Mesenchymal stem cell (in vitro differentiated cells and primary cell): ENCODE measurements at regions not wholly inside any gene's neighbourhood (a gene's known extent, or its start where the extent isn't known, plus 50 kb on each side); places are given as distances from the start of the nearest gene placed in this dataset.

Source experiments
- DNase-seq: peaks from one replicate; pipeline ENCODE4 v3.0.0-alpha.2; 2013
- H2AFZ ChIP-seq: one replicate; pipeline ENCODE4 v1.6.1; 2013; ENCODE audit warnings: low read depth, mild to moderate bottlenecking, control low read depth, inconsistent platforms, low read length, moderate library complexity
- H2AK5ac ChIP-seq: 2 replicates; pipeline ENCODE4 v1.6.1; 2013; ENCODE audit warnings: low read length, moderate library complexity, mild to moderate bottlenecking, inconsistent platforms; ENCODE audit not compliant: severe bottlenecking
- H2BK120ac ChIP-seq: one replicate; pipeline ENCODE4 v1.6.1; 2013; ENCODE audit warnings: low read depth, mild to moderate bottlenecking, inconsistent platforms, low read length, moderate library complexity
- H2BK12ac ChIP-seq, 2 experiments: one replicate each; pipeline ENCODE4 v1.6.1; 2013; ENCODE audit warnings: inconsistent platforms in 2 of 2, low read length in 2 of 2, mild to moderate bottlenecking in 2 of 2, moderate library complexity in 2 of 2, control low read depth in 1 of 2
- H2BK15ac ChIP-seq: one replicate; pipeline ENCODE4 v1.6.1; 2013; ENCODE audit warnings: mild to moderate bottlenecking, low read depth, inconsistent platforms; ENCODE audit not compliant: poor library complexity, severe bottlenecking
- H2BK5ac ChIP-seq: 2 replicates; pipeline ENCODE4 v1.6.1; 2013; ENCODE audit warnings: low read depth, mild to moderate bottlenecking, low read length, control low read depth, inconsistent platforms; ENCODE audit not compliant: poor library complexity, severe bottlenecking
- H3K14ac ChIP-seq, 2 experiments: one replicate each; pipeline ENCODE4 v1.6.1; 2013; ENCODE audit warnings: inconsistent platforms in 2 of 2, low read length in 2 of 2, control low read depth in 1 of 2, mild to moderate bottlenecking in 1 of 2, moderate library complexity in 1 of 2
- H3K18ac ChIP-seq, 2 experiments: one replicate each; pipeline ENCODE4 v1.6.1; 2013; ENCODE audit warnings: inconsistent platforms in 2 of 2, low read length in 2 of 2, control low read depth in 1 of 2, low read depth in 1 of 2, mild to moderate bottlenecking in 1 of 2
- H3K23ac ChIP-seq, 2 experiments: one replicate each; pipeline ENCODE4 v1.6.1; 2013; ENCODE audit warnings: inconsistent platforms in 2 of 2, low read length in 2 of 2, mild to moderate bottlenecking in 2 of 2, moderate library complexity in 2 of 2, control low read depth in 1 of 2
- H3K27ac ChIP-seq: 2 replicates; pipeline ENCODE4 v1.5.1; 2013; ENCODE audit warnings: mild to moderate bottlenecking, moderate library complexity, low read length, control low read depth, inconsistent platforms; ENCODE audit not compliant: poor library complexity, severe bottlenecking
- H3K27me3 ChIP-seq, 2 experiments: 2 replicates each; pipeline versions ENCODE4 v1.6.1 to v1.7.0; 2013; ENCODE audit warnings: low read length in 2 of 2, mild to moderate bottlenecking in 2 of 2, moderate library complexity in 2 of 2, control low read depth in 1 of 2, inconsistent platforms in 1 of 2; ENCODE audit not compliant: control insufficient read depth in 1 of 2, insufficient read depth in 1 of 2
- H3K36me3 ChIP-seq, 2 experiments: 2 replicates each; pipeline versions ENCODE4 v1.6.1 to v1.7.0; 2013; ENCODE audit warnings: low read length in 2 of 2, control low read depth in 1 of 2, inconsistent platforms in 1 of 2, low read depth in 1 of 2, mild to moderate bottlenecking in 1 of 2; ENCODE audit not compliant: insufficient read depth in 2 of 2, control insufficient read depth in 1 of 2
- H3K4ac ChIP-seq, 2 experiments: one replicate each; pipeline ENCODE4 v1.6.1; 2013; ENCODE audit warnings: inconsistent platforms in 2 of 2, low read length in 2 of 2, mild to moderate bottlenecking in 2 of 2, moderate library complexity in 2 of 2, control low read depth in 1 of 2, low read depth in 1 of 2
- H3K4me1 ChIP-seq: 2 replicates; pipeline ENCODE4 v1.6.1; 2013; ENCODE audit warnings: low read depth, low read length, control low read depth; ENCODE audit not compliant: control insufficient read depth, insufficient read depth
- H3K4me2 ChIP-seq: 2 replicates; pipeline ENCODE4 v1.6.1; 2013; ENCODE audit warnings: low read length, mild to moderate bottlenecking, inconsistent platforms; ENCODE audit not compliant: poor library complexity, severe bottlenecking
- H3K4me3 ChIP-seq, 2 experiments: 2 replicates each; pipeline versions ENCODE4 v1.5.1 to v1.7.0; 2013; ENCODE audit warnings: low read length in 2 of 2, mild to moderate bottlenecking in 2 of 2, control low read depth in 1 of 2, low read depth in 1 of 2; ENCODE audit not compliant: insufficient read depth in 1 of 2
- H3K79me1 ChIP-seq: replicated peaks from 2 replicates; pipeline ENCODE4 v1.6.1; 2013; ENCODE audit warnings: mild to moderate bottlenecking, control low read depth, low read length, inconsistent platforms; ENCODE audit not compliant: poor library complexity, severe bottlenecking
- H3K9ac ChIP-seq: 2 replicates; pipeline ENCODE4 v1.7.0; 2013; ENCODE audit warnings: mild to moderate bottlenecking, low read length, moderate library complexity
- H3K9me3 ChIP-seq: 2 replicates; pipeline ENCODE4 v1.7.0; 2013; ENCODE audit warnings: mild to moderate bottlenecking, low read length; ENCODE audit not compliant: control insufficient read depth
- H4K8ac ChIP-seq: one replicate; pipeline ENCODE4 v1.6.1; 2013; ENCODE audit warnings: inconsistent platforms, mild to moderate bottlenecking, low read length, moderate library complexity
- H4K91ac ChIP-seq: one replicate; pipeline ENCODE4 v1.6.1; 2013; ENCODE audit warnings: mild to moderate bottlenecking, low read length, inconsistent platforms
- WGBS: methylation state at CpG from one replicate; pipeline ENCODE4 v1.1.7; 2013; ENCODE audit warnings: mixed read lengths; 5-methylcytosine and 5-hydroxymethylcytosine counted together

- H2BK120ac ChIP-seq: no peak overlapping the region
- no peak overlapping the region for H2BK15ac ChIP-seq
- no peak overlapping the region for H2AFZ ChIP-seq
- no peaks in the 10 kb centered on the region for H3K9me3 ChIP-seq
- no peaks in the 10 kb centered on the region for H3K4me1 ChIP-seq
- H3K23ac ChIP-seq: no peak overlapping the region
- no peaks in the 10 kb centered on the region for H3K27me3 ChIP-seq
- no peaks in the 10 kb centered on the region for H3K79me1 ChIP-seq
- no peak overlapping the region for H3K4me2 ChIP-seq
- no peak overlapping the region for H3K9ac ChIP-seq
- H3K18ac ChIP-seq: no peak overlapping the region
- H3K36me3 ChIP-seq: no peaks in the 10 kb centered on the region
- WGBS: 80% methylated on average over 5 of the region's 5 CpGs
- H4K8ac ChIP-seq: no peak overlapping the region
- H2AK5ac ChIP-seq: no peak overlapping the region
- no peak overlapping the region for H3K4ac ChIP-seq
- no peak overlapping the region for H3K4me3 ChIP-seq
- H2BK12ac ChIP-seq: no peak overlapping the region
- no peak overlapping the region for H2BK5ac ChIP-seq
- no peak overlapping the region for H4K91ac ChIP-seq
- H3K14ac ChIP-seq: no peak overlapping the region
- DNase-seq: no peak
- no peak overlapping the region for H3K27ac ChIP-seq
Observed at GRCh38 chr10:120018695-120019094, 126.2 kb downstream of the SEC23IP start.

- Histone ChIP-seq H2AK5ac (no peak overlapping the region), H3K4me3 (no peak overlapping the region), H3K27me3 (no peaks in the 10 kb centered on the region), H3K27ac (no peak overlapping the region), H2BK120ac (no peak overlapping the region), H3K4ac (no peak overlapping the region), H2BK12ac (no peak overlapping the region), H4K8ac (no peak overlapping the region), H3K9me3 (no peaks in the 10 kb centered on the region), H3K4me2 (no peak overlapping the region), H2AFZ (no peak overlapping the region), H3K23ac (no peak overlapping the region), H2BK5ac (no peak overlapping the region), H3K36me3 (no peaks in the 10 kb centered on the region), H2BK15ac (no peak overlapping the region), H3K18ac (no peak overlapping the region), H3K4me1 (no peaks in the 10 kb centered on the region), H3K79me1 (no peaks in the 10 kb centered on the region), H3K9ac (no peak overlapping the region), H4K91ac (no peak overlapping the region), H3K14ac (no peak overlapping the region)
- 94% methylated on average over 1 of the region's 1 CpG for WGBS
- DNase-seq: no peak
Observed at GRCh38 chr10:120019568-120019967, 127.0 kb downstream of the SEC23IP start.

GRCh38 chr10:120022357-120022756, 129.8 kb downstream of the SEC23IP start:
- H3K18ac ChIP-seq: no peak overlapping the region
- WGBS: 52% methylated on average over 6 of the region's 7 CpGs

GRCh38 chr10:120034236-120034635, 141.7 kb downstream of the SEC23IP start:
- H3K4ac ChIP-seq: no peak overlapping the region
- no peaks in the 10 kb centered on the region for H3K36me3 ChIP-seq
- no peak overlapping the region for H2BK15ac ChIP-seq
- no peaks in the 10 kb centered on the region for H3K27me3 ChIP-seq
- WGBS: no CpG with 5 or more reads among the region's 1 CpG
- H3K18ac ChIP-seq: no peak overlapping the region
- H3K9ac ChIP-seq: no peak overlapping the region
- H3K4me3 ChIP-seq: no peak overlapping the region
- H3K79me1 ChIP-seq: no peaks in the 10 kb centered on the region
- no peak overlapping the region for H4K91ac ChIP-seq
- no peak overlapping the region for H3K4me2 ChIP-seq
- no peak overlapping the region for H3K23ac ChIP-seq
- no peak overlapping the region for H3K27ac ChIP-seq
- H2AK5ac ChIP-seq: no peak overlapping the region
- no peak overlapping the region for H2AFZ ChIP-seq
- H3K14ac ChIP-seq: no peak overlapping the region
- H2BK12ac ChIP-seq: no peak overlapping the region
- H3K4me1 ChIP-seq: no peaks in the 10 kb centered on the region
- H2BK120ac ChIP-seq: no peak overlapping the region
- H3K9me3 ChIP-seq: no peaks in the 10 kb centered on the region
- no peak overlapping the region for H4K8ac ChIP-seq
- DNase-seq: no peak
- H2BK5ac ChIP-seq: no peak overlapping the region

More at GRCh38 chr10:120022357-120022756, 129.8 kb downstream of the SEC23IP start:
- no peak overlapping the region for H3K14ac ChIP-seq
- H3K23ac ChIP-seq: no peak overlapping the region
- H3K4me1 ChIP-seq: no peaks in the 10 kb centered on the region
- DNase-seq: no peak
- H4K91ac ChIP-seq: no peak overlapping the region
- H3K9me3 ChIP-seq: no peaks in the 10 kb centered on the region
- no peak overlapping the region for H3K4me2 ChIP-seq
- H3K27me3 ChIP-seq: no peaks in the 10 kb centered on the region
- no peaks in the 10 kb centered on the region for H3K79me1 ChIP-seq
- H3K4me3 ChIP-seq: no peak overlapping the region
- no peak overlapping the region for H2BK5ac ChIP-seq
- H4K8ac ChIP-seq: no peak overlapping the region
- no peak overlapping the region for H2BK12ac ChIP-seq
- H3K4ac ChIP-seq: no peak overlapping the region
- H2AFZ ChIP-seq: no peak overlapping the region
- no peak overlapping the region for H2BK120ac ChIP-seq
- no peak overlapping the region for H2AK5ac ChIP-seq
- no peak overlapping the region for H3K27ac ChIP-seq
- no peak overlapping the region for H3K9ac ChIP-seq
- H2BK15ac ChIP-seq: no peak overlapping the region
- H3K36me3 ChIP-seq: no peaks in the 10 kb centered on the region
